OCI-LY7 (cell line): ENCODE measurements at regions not wholly inside any gene's neighbourhood (a gene's known extent, or its start where the extent isn't known, plus 50 kb on each side); places are given as distances from the start of the nearest gene placed in this dataset.

Experiments
- EZH2phosphoT487 ChIP-seq: fragments of 200-600 bp; sonication (generic); IDR thresholded peaks from 2 replicates; pipeline ENCODE4 v1.6.1; 2018; ENCODE audit warnings: low read depth, borderline replicate concordance, mild to moderate bottlenecking, mixed run types, antibody characterized with exemption, low read length, moderate library complexity, mixed read lengths
- TF ChIP-seq, protein P1 (sequence below): fragments of 200-600 bp; sonication (generic); conservative IDR thresholded peaks from 2 replicates; pipeline ENCODE4 v1.5.1; 2014; ENCODE audit warnings: mild to moderate bottlenecking, antibody characterized with exemption, low read length, moderate library complexity, mixed read lengths

DNA sequence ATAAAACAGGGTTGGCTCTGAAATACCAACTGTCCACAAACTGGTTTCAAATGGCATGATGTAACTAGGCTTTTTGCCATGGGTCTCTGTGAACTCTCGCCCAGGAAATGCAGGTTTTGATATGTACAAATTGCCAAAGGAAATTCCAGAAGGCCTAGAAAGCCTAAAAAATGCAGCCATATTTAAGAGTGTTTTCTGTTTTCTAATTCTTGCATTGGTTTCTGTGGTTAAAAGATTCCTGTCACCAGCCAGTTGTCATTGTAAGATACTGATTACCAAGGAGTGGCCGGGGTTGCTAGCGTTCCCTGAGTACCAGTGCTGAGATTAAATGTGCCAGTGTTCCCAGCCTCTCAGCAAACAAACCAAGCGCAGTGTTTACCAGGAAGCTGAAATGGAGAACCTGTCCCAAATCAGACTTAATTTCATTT, 53.9 kb upstream of the SORBS2 start:
- TF ChIP-seq, protein P1, sequence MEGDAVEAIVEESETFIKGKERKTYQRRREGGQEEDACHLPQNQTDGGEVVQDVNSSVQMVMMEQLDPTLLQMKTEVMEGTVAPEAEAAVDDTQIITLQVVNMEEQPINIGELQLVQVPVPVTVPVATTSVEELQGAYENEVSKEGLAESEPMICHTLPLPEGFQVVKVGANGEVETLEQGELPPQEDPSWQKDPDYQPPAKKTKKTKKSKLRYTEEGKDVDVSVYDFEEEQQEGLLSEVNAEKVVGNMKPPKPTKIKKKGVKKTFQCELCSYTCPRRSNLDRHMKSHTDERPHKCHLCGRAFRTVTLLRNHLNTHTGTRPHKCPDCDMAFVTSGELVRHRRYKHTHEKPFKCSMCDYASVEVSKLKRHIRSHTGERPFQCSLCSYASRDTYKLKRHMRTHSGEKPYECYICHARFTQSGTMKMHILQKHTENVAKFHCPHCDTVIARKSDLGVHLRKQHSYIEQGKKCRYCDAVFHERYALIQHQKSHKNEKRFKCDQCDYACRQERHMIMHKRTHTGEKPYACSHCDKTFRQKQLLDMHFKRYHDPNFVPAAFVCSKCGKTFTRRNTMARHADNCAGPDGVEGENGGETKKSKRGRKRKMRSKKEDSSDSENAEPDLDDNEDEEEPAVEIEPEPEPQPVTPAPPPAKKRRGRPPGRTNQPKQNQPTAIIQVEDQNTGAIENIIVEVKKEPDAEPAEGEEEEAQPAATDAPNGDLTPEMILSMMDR, result no peak
- no peak for TF ChIP-seq EZH2phosphoT487
